K562 (cell line): ENCODE measurements at regions not wholly inside any gene's neighbourhood (a gene's known extent, or its start where the extent isn't known, plus 50 kb on each side); places are given as distances from the start of the nearest gene placed in this dataset.
A peak's percentile ranks its signal among the peaks of the same experiment; 100 is the strongest.

Experiments
- ATAC-seq: fragments of 200-7000 bp; cut with Tn5 transposase; 3 replicates; pipeline ENCODE4 v1.9.1; 2020; ENCODE audit warnings: moderate library complexity
- BruUV-seq: library from RNA; stranded (reverse); fragments of 400-500 nt; replicated peaks from 2 replicates; lab custom pipeline; 2021; lab: Mats Ljungman, UMichigan
- CTCF ChIA-PET: fragments of 300-600 bp; formaldehyde crosslinking; extraction: SDS; loops from one replicate; lab custom pipeline; 2021; ENCODE audit warnings: low intra/inter-chr PET ratio; lab: Yijun Ruan, JAX
- POLR2A ChIA-PET: fragments of 300-600, 350-650 bp; sonication (Branson Sonifier 250); formaldehyde crosslinking; extraction: SDS; loops from one replicate; lab custom pipeline; 2021; ENCODE audit warnings: antibody characterized with exemption, inconsistent platforms; lab: Yijun Ruan, JAX
- DNase-seq, 4 experiments: peaks; one replicate each; pipeline versions ENCODE4 v3.0.0 to v3.0.0-alpha.2; 2011 to 2018; ENCODE audit warnings: low spot score in 3 of 4, mixed read lengths in 3 of 4; ENCODE audit errors: extremely low read depth in 1 of 4
- FAIRE-seq: peaks from 2 replicates; lab custom pipeline; 2011; peaks lifted over from hg19 to GRCh38; lab: Jason Lieb, UNC
- H2AFZ ChIP-seq: 2 replicates; pipeline ENCODE4 v1.6.0; 2011; ENCODE audit warnings: low read depth, low read length, control low read depth, inconsistent platforms
- H3K27ac ChIP-seq: fragments of 200-600 bp; 3 replicates; pipeline ENCODE4 v1.8.0; 2011; ENCODE audit warnings: low read depth, mild to moderate bottlenecking, control low read depth, inconsistent platforms, low read length, moderate library complexity, mixed read lengths; ENCODE audit errors: extremely low read depth
- H3K27me3 ChIP-seq, 2 experiments: fragments of 300-600 bp in 1 of 2; 2 replicates in 1 of 2; 3 replicates in 1 of 2; pipeline versions ENCODE4 v1.6.0 to v1.8.0; 2011; ENCODE audit warnings: inconsistent platforms in 2 of 2, low read length in 2 of 2, mild to moderate bottlenecking in 1 of 2, mixed read lengths in 1 of 2, moderate library complexity in 1 of 2; ENCODE audit not compliant: control insufficient read depth in 2 of 2, insufficient read depth in 2 of 2
- H3K36me3 ChIP-seq: fragments of 300-600 bp; 3 replicates; pipeline ENCODE4 v1.8.0; 2011; ENCODE audit warnings: mild to moderate bottlenecking, low read length, inconsistent platforms; ENCODE audit not compliant: control insufficient read depth, insufficient read depth
- H3K4me1 ChIP-seq, 2 experiments: fragments of 200-600 bp in 1 of 2; replicated peaks in 1 of 2; 2 replicates in 1 of 2; 3 replicates in 1 of 2; pipeline versions ENCODE4 v1.5.1 to v1.8.0; 2011; ENCODE audit warnings: inconsistent platforms in 2 of 2, low read length in 2 of 2, mild to moderate bottlenecking in 1 of 2, mixed read lengths in 1 of 2, moderate library complexity in 1 of 2; ENCODE audit not compliant: control insufficient read depth in 2 of 2, insufficient read depth in 2 of 2
- H3K4me2 ChIP-seq: 2 replicates; pipeline ENCODE4 v1.6.1; 2011; ENCODE audit warnings: low read length, control low read depth, inconsistent platforms, mixed read lengths; ENCODE audit not compliant: insufficient read depth
- H3K4me3 ChIP-seq: fragments of 200-600 bp; sonication (generic), shearing (Covaris generic); 2 replicates; pipeline ENCODE4 v1.5.1; 2016; ENCODE audit warnings: control low read depth, inconsistent platforms
- H3K79me2 ChIP-seq: fragments of 200-600 bp; 3 replicates; pipeline ENCODE4 v1.8.0; 2011; ENCODE audit warnings: low read length, inconsistent platforms; ENCODE audit not compliant: control insufficient read depth, insufficient read depth
- H3K9ac ChIP-seq, 2 experiments: 2 replicates each; pipeline versions ENCODE4 v1.6.0 to v1.6.1; 2011; ENCODE audit warnings: low read depth in 2 of 2, low read length in 2 of 2, control low read depth in 1 of 2, inconsistent platforms in 1 of 2, mild to moderate bottlenecking in 1 of 2, mixed read lengths in 1 of 2; ENCODE audit not compliant: insufficient read depth in 1 of 2
- H3K9me1 ChIP-seq: one replicate; pipeline ENCODE4 v1.6.0; 2011; ENCODE audit warnings: inconsistent platforms, mild to moderate bottlenecking, low read length, moderate library complexity; ENCODE audit not compliant: control insufficient read depth, insufficient read depth
- H3K9me3 ChIP-seq: replicated peaks from 2 replicates; pipeline ENCODE4 v1.5.1; 2011; ENCODE audit warnings: low read depth, low read length, inconsistent platforms; ENCODE audit not compliant: control insufficient read depth, insufficient read depth
- H4K20me1 ChIP-seq: replicated peaks from 2 replicates; pipeline ENCODE4 v1.6.1; 2011; ENCODE audit warnings: low read length, inconsistent platforms, mixed read lengths; ENCODE audit not compliant: control insufficient read depth, insufficient read depth
- CREM ChIP-seq: IDR thresholded peaks from 2 replicates; pipeline ENCODE4 v1.6.1; 2014; ENCODE audit warnings: antibody characterized with exemption, low read depth
- DEAF1 ChIP-seq: fragments of 450-650 bp; formaldehyde crosslinking; IDR thresholded peaks from 2 replicates; pipeline ENCODE4 v1.4.0; 2020; ENCODE audit warnings: mild to moderate bottlenecking, moderate library complexity
- HIVEP1 ChIP-seq: fragments of 250-450 bp; sonication (Bioruptor Pico); IDR thresholded peaks from 2 replicates; pipeline ENCODE4 v1.4.0; 2020; ENCODE audit warnings: mild to moderate bottlenecking
- NR0B1 ChIP-seq: fragments of 450-650 bp; IDR thresholded peaks from one replicate; pipeline ENCODE4 v1.6.1; 2018; ENCODE audit warnings: mild to moderate bottlenecking, moderate library complexity; ENCODE audit not compliant: partially characterized antibody
- POLR2G ChIP-seq: fragments of 200-400 bp; formaldehyde crosslinking; IDR thresholded peaks from 2 replicates; pipeline ENCODE4 v1.6.1; 2017; ENCODE audit warnings: low read depth, mild to moderate bottlenecking, antibody characterized with exemption, low read length, moderate library complexity
- RBFOX2 ChIP-seq: fragments of 200-400 bp; formaldehyde crosslinking; IDR thresholded peaks from 2 replicates; pipeline ENCODE4 v1.6.1; 2017; ENCODE audit warnings: low read depth, mild to moderate bottlenecking, low read length, moderate library complexity
- RFX7 ChIP-seq: fragments of 250-450 bp; sonication (Bioruptor Pico); IDR thresholded peaks from 2 replicates; pipeline ENCODE4 v1.5.1; 2021; ENCODE audit warnings: mild to moderate bottlenecking
- SIX5 ChIP-seq, 2 experiments: IDR thresholded peaks; 2 replicates each; pipeline ENCODE4 v1.6.1; 2011; ENCODE audit warnings: low read length in 2 of 2, borderline replicate concordance in 1 of 2, low read depth in 1 of 2, mild to moderate bottlenecking in 1 of 2, moderate library complexity in 1 of 2; ENCODE audit not compliant: insufficient read depth in 1 of 2
- SP2 ChIP-seq: IDR thresholded peaks from 2 replicates; pipeline ENCODE4 v1.6.1; 2011; ENCODE audit warnings: mild to moderate bottlenecking, low read depth, low read length, moderate library complexity; ENCODE audit not compliant: poor library complexity, severe bottlenecking; ENCODE audit errors: extremely low read depth
- TAF9B ChIP-seq: fragments of 450-650 bp; IDR thresholded peaks from 2 replicates; pipeline ENCODE4 v1.6.1; 2018; ENCODE audit warnings: mild to moderate bottlenecking; ENCODE audit not compliant: partially characterized antibody
- ZFX ChIP-seq: sonication (generic); formaldehyde crosslinking; IDR thresholded peaks from 2 replicates; pipeline ENCODE4 v1.8.0; 2022; ENCODE audit warnings: mild to moderate bottlenecking, missing genetic modification reagents, moderate library complexity
- WGBS: fragments of 100-300 bp; shearing (Covaris generic); methylation state at CpG from one replicate; pipeline ENCODE4 v1.1.6; 2016; ENCODE audit warnings: low coverage, mixed read lengths; ENCODE audit not compliant: insufficient coverage; ENCODE audit errors: missing lambda C conversion rate; 5-methylcytosine and 5-hydroxymethylcytosine counted together
- in situ Hi-C: fragments of 300-500 bp; cut with MboI; formaldehyde crosslinking; loops from 4 replicates; pipeline ENCODE4 v1.15.0; 2018; ENCODE audit warnings: inconsistent platforms, mixed read lengths
- intact Hi-C: fragments of 100-400 bp; cut with micrococcal nuclease; formaldehyde crosslinking; loops from 2 replicates; pipeline ENCODE4 v1.14.2; 2022

GRCh38 chr12:124379938-124380754 lies 85.3 kb downstream of the RFLNA start:
- ATAC-seq (no peak), DNase-seq (no peak), FAIRE-seq (no peak)
- no peaks in the 10 kb centered on the region for H3K9me1 ChIP-seq
- H3K4me1 ChIP-seq = peaks cover 0 to 8% of the 10 kb centered on the region in 2 experiments; a peak in 1 of 5 replicates
- peaks cover 43% of the 10 kb centered on the region; the same call in 1 of the 3 replicates for H3K36me3 ChIP-seq
- H3K79me2 ChIP-seq = no peaks in the 10 kb centered on the region
- TF ChIP-seq TAF9B (no peak), POLR2G (0 out of 2 replicates have a peak, but pooled peaks have one; percentile 20)
- H3K9me3 ChIP-seq = no peaks in the 10 kb centered on the region
- WGBS = 85% methylated on average over 22 of the region's 31 CpGs
- no peak overlapping the region for H3K4me3 ChIP-seq
- in situ Hi-C loops = no loop called here
- peaks cover 5% of the 10 kb centered on the region; the same call in 1 of the 2 replicates for H4K20me1 ChIP-seq
- BruUV-seq = no TSS peak
- ChIA-PET POLR2A (interaction anchor here (0.6 kb wide), 1 partner anchor 213 kb away, joined by 3 read pairs; no protein-coding TSS in a partner anchor), CTCF (no interaction called here)
- H3K27me3 ChIP-seq = no peaks in the 10 kb centered on the region
- intact Hi-C loops = no loop called here
- H3K9ac ChIP-seq = no peak overlapping the region
- no peak overlapping the region for H2AFZ ChIP-seq
- H3K27ac ChIP-seq = no peak overlapping the region
- H3K4me2 ChIP-seq = no peak overlapping the region

- Histone ChIP-seq H3K4me2 (no peak overlapping the region), H3K9me3 (no peaks in the 10 kb centered on the region), H2AFZ (no peak overlapping the region), H3K4me1 (peaks cover 0 to 6% of the 10 kb centered on the region in 2 experiments; a peak in 1 of 5 replicates), H3K9me1 (no peaks in the 10 kb centered on the region), H3K79me2 (no peaks in the 10 kb centered on the region), H4K20me1 (peaks cover 5% of the 10 kb centered on the region), H3K36me3 (peaks cover 38% of the 10 kb centered on the region; the same call in 1 of the 3 replicates), H3K9ac (no peak overlapping the region), H3K27me3 (no peaks in the 10 kb centered on the region), H3K27ac (no peak overlapping the region), H3K4me3 (no peak overlapping the region)
- in situ Hi-C loops (no loop called here), intact Hi-C loops (no loop called here)
- ATAC-seq (no peak), DNase-seq (no peak), FAIRE-seq (no peak)
- 90% methylated on average over 15 of the region's 17 CpGs for WGBS
- BruUV-seq = no TSS peak
- POLR2A ChIA-PET = no interaction called here
- CTCF ChIA-PET = no interaction called here
- no peak for TF ChIP-seq SIX5 (IDR thresholded peaks at IDR 0.05; ENCODE audit: borderline replicate concordance in 1 of 2, insufficient read depth in 1 of 2, low read depth in 1 of 2, low read length in 2 of 2)
- no peak for TF ChIP-seq RBFOX2
- TF ChIP-seq RFX7 (CRISPR knock-in tag) = no peak
- TF ChIP-seq SP2 = no peak
- no peak for TF ChIP-seq HIVEP1 (CRISPR knock-in tag)
- no peak for TF ChIP-seq CREM
- TF ChIP-seq DEAF1 (CRISPR knock-in tag) = no peak
- no peak for TF ChIP-seq ZFX (CRISPR knock-in tag)
- TF ChIP-seq NR0B1 = no peak
These were observed 84.6 kb downstream of the RFLNA start for GRCh38 chr12:124379379-124379937.
